ENCODE measurements at regions not wholly inside any gene's neighbourhood (a gene's known extent, or its start where the extent isn't known, plus 50 kb on each side); places are given as distances from the start of the nearest gene placed in this dataset.

DNA sequence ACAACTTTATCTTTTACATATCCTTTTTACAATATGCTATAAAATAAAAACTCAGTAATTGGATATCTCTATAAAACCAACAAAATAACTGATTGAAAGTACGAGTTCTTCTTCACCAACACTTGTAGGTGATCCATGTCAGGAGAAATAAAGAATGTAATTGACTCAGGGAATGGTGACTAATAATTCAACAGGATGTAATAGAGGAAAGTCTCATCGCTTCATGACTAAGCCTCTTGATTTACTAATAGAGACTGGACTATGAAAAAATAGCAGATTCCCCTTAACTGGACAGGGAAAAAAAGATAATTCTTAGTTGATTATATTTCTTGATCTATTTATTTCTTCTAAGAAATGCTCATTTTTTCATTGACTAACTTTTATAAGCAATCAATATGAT is 507.7 kb upstream of the PTGER4 start:
- Histone ChIP-seq H3K4me2 (ENCODE audit: control insufficient read depth, extremely low read depth, insufficient read depth, low read depth, low read length) (no peak overlapping the region), H3K4me3 (ENCODE audit: control insufficient read depth in 2 of 3, extremely low read depth in 1 of 3, insufficient read depth in 2 of 3, low read depth in 1 of 3, low read length in 3 of 3) (no peak overlapping the region), H3K79me2 (ENCODE audit: control insufficient read depth, insufficient read depth, low read length) (no peaks in the 10 kb centered on the region), H3K36me3 (ENCODE audit: control insufficient read depth in 2 of 2, extremely low read depth in 1 of 2, insufficient read depth in 2 of 2, low read length in 2 of 2) (no peaks in the 10 kb centered on the region), H3K9me1 (ENCODE audit: control insufficient read depth, extremely low read depth, insufficient read depth, low read length) (no peaks in the 10 kb centered on the region), H3K9me3 (ENCODE audit: control insufficient read depth, low read depth, low read length) (no peaks in the 10 kb centered on the region), H3K27me3 (ENCODE audit: control insufficient read depth, extremely low read depth, insufficient read depth, low read length) (no peaks in the 10 kb centered on the region), H3K9ac (ENCODE audit: control insufficient read depth, extremely low read depth, insufficient read depth, low read length) (no peak overlapping the region), H4K20me1 (ENCODE audit: control insufficient read depth, extremely low read depth, insufficient read depth, low read length) (no peaks in the 10 kb centered on the region), H3K4me1 (ENCODE audit: control insufficient read depth, extremely low read depth, insufficient read depth, low read length) (peaks cover 6% of the 10 kb centered on the region), H3K27ac (ENCODE audit: control insufficient read depth, insufficient read depth, low read length) (no peak overlapping the region), H2AFZ (ENCODE audit: control insufficient read depth, low read length) (no peak overlapping the region)
- FAIRE-seq, result peak; percentile 48
- no peak for TF ChIP-seq EZH2 (IDR thresholded peaks at IDR 0.05; ENCODE audit: low read length)
- TF ChIP-seq, protein P1, sequence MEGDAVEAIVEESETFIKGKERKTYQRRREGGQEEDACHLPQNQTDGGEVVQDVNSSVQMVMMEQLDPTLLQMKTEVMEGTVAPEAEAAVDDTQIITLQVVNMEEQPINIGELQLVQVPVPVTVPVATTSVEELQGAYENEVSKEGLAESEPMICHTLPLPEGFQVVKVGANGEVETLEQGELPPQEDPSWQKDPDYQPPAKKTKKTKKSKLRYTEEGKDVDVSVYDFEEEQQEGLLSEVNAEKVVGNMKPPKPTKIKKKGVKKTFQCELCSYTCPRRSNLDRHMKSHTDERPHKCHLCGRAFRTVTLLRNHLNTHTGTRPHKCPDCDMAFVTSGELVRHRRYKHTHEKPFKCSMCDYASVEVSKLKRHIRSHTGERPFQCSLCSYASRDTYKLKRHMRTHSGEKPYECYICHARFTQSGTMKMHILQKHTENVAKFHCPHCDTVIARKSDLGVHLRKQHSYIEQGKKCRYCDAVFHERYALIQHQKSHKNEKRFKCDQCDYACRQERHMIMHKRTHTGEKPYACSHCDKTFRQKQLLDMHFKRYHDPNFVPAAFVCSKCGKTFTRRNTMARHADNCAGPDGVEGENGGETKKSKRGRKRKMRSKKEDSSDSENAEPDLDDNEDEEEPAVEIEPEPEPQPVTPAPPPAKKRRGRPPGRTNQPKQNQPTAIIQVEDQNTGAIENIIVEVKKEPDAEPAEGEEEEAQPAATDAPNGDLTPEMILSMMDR (optimal IDR thresholded peaks at IDR 0.05 in 1 of 3, IDR thresholded peaks at IDR 0.05 in 1 of 3, conservative IDR thresholded peaks at IDR 0.05 in 1 of 3; ENCODE audit: extremely low read depth in 1 of 3, insufficient read depth in 2 of 3, low read length in 3 of 3), result no peak
- dilution Hi-C loops (cut with MboI; ENCODE audit: extremely low pct_ligation_motif_present, low sequenced_read_pairs), result no loop called here
- DNase-seq (ENCODE audit: low read depth, low spot score), result peak; percentile 19

DNA sequence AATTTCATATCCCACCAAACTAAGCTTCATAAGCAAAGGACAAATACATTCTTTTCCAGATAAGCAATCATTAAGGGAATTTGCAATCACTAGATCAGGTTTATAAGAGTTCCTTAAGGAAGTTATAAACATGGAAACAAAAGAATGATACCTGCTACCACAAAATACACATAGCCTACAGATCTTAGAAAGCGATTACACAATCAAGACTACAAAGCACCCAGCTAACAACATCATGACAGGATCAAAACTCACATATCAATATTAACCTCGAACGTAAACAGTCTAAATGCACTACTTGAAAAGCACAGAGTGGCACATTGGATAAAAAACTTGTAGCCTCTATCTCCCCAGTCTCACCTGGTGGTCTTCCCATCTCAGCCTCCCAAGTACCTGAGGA is 512.4 kb upstream of the PTGER4 start:
- no peaks in the 10 kb centered on the region for H3K9me3 ChIP-seq (ENCODE audit: control insufficient read depth, low read depth, low read length)
- TF ChIP-seq, protein P1 (optimal IDR thresholded peaks at IDR 0.05 in 1 of 3, IDR thresholded peaks at IDR 0.05 in 1 of 3, conservative IDR thresholded peaks at IDR 0.05 in 1 of 3; ENCODE audit: extremely low read depth in 1 of 3, insufficient read depth in 2 of 3, low read length in 3 of 3), result no peak
- no peak for TF ChIP-seq EZH2 (IDR thresholded peaks at IDR 0.05; ENCODE audit: low read length)
- H3K9ac ChIP-seq (ENCODE audit: control insufficient read depth, extremely low read depth, insufficient read depth, low read length), result no peak overlapping the region
- no peak overlapping the region for H3K4me3 ChIP-seq (ENCODE audit: control insufficient read depth in 2 of 3, extremely low read depth in 1 of 3, insufficient read depth in 2 of 3, low read depth in 1 of 3, low read length in 3 of 3)
- no peak overlapping the region for H3K27ac ChIP-seq (ENCODE audit: control insufficient read depth, insufficient read depth, low read length)
- no peak overlapping the region for H3K4me2 ChIP-seq (ENCODE audit: control insufficient read depth, extremely low read depth, insufficient read depth, low read depth, low read length)
- dilution Hi-C loops (cut with MboI; ENCODE audit: extremely low pct_ligation_motif_present, low sequenced_read_pairs), result no loop called here
- no peaks in the 10 kb centered on the region for H3K79me2 ChIP-seq (ENCODE audit: control insufficient read depth, insufficient read depth, low read length)
- no peaks in the 10 kb centered on the region for H3K9me1 ChIP-seq (ENCODE audit: control insufficient read depth, extremely low read depth, insufficient read depth, low read length)
- H3K36me3 ChIP-seq (ENCODE audit: control insufficient read depth in 2 of 2, extremely low read depth in 1 of 2, insufficient read depth in 2 of 2, low read length in 2 of 2), result no peaks in the 10 kb centered on the region
- no peak for FAIRE-seq
- H3K4me1 ChIP-seq (ENCODE audit: control insufficient read depth, extremely low read depth, insufficient read depth, low read length), result peaks cover 4% of the 10 kb centered on the region
- no peaks in the 10 kb centered on the region for H4K20me1 ChIP-seq (ENCODE audit: control insufficient read depth, extremely low read depth, insufficient read depth, low read length)
- no peak for DNase-seq (ENCODE audit: low read depth, low spot score)
- no peaks in the 10 kb centered on the region for H3K27me3 ChIP-seq (ENCODE audit: control insufficient read depth, extremely low read depth, insufficient read depth, low read length)
- H2AFZ ChIP-seq (ENCODE audit: control insufficient read depth, low read length), result no peak overlapping the region
